ENCODE measurements at regions not wholly inside any gene's neighbourhood (a gene's known extent, or its start where the extent isn't known, plus 50 kb on each side); places are given as distances from the start of the nearest gene placed in this dataset.
"Not testable (repeated sequence)": the region's sequence is repeated elsewhere in the genome, so short reads cannot be mapped to it uniquely, and the experiment has no call there.

- DNase-seq (ENCODE audit: low read depth in 2 of 3, low spot score in 2 of 3): no peak
Measured at GRCh38 chr1:65527190-65527589, 106.7 kb downstream of the LEPR start.

- DNase-seq (ENCODE audit: low read depth in 2 of 3, low spot score in 2 of 3): no peak
Measured at GRCh38 chr1:65527707-65528503, 107.4 kb downstream of the LEPR start.

GRCh38 chr1:65531972-65532570, 111.6 kb downstream of the LEPR start:
- no peak for DNase-seq (ENCODE audit: low read depth in 2 of 3, low spot score in 2 of 3)

DNA sequence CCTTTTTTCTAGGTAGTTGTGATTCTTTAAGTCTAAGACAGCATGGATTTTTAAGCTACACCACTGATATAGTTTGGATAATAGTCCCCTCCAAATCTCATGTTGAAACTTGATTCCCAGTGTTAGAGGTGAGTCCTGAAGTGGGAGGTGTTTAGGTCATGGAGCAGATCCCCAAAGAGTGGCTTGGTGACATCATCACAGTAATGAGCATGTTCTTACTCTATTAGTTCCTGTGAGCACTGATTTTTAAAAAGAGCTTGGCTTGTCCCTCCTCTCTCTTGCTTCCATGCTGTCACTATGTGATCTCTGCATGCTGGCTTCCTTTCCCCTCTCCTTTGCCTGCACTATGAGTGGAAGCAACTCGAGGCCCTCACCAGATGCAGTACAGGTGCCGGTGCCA, 115.5 kb downstream of the LEPR start:
- no peak for DNase-seq (ENCODE audit: low read depth in 2 of 3, low spot score in 2 of 3)

GRCh38 chr1:65538086-65538485, 117.6 kb downstream of the LEPR start:
- no peak for DNase-seq (ENCODE audit: low read depth in 2 of 3, low spot score in 2 of 3)

GRCh38 chr1:65538664-65539063, 118.2 kb downstream of the LEPR start:
- no peak for DNase-seq (ENCODE audit: low read depth in 2 of 3, low spot score in 2 of 3)

DNA sequence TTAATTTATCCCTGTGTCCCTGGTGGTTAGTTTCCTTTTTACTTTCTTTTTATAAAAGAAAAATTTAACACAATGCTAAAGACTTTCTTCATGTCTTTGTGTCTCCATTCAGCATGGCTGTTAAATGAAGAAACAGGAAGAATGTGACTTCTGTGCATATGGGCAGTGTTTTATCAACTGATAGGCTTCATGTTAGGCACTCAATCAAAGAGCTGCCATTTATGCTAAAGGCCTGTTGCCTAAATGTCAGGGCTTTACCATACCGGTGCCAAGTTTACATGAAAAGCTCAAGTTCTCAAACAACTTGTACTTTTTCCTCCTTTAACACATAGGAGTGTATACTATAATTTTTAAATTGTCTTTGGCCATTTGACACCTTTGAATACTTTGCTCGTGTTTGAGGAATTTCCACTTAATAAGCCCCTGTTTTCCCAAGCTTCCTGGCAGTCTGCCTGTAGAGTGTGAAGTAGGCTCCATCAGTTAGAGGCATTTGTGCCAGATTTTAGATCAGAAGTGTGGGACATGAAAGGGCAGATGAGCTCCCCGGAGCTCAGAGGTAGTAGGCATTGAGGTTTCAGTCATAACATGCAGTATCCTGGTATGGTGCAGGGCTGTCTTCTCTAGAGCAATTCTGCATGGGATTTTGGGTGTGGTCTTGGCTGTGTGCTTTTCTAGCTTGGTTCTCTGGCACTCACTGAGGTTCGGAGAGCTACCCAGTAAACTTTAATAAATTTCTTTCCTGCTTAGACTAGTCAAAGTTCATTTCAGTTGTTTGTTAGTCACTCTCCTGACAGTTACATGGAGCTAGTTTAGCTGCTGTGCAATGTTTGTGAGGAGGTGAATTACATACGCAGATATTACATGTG, 119.0 kb downstream of the LEPR start:
- DNase-seq (ENCODE audit: low read depth in 2 of 3, low spot score in 2 of 3): no peak

- DNase-seq (ENCODE audit: low read depth in 2 of 3, low spot score in 2 of 3): no peak
Measured at GRCh38 chr1:65541161-65541560, 120.7 kb downstream of the LEPR start.

DNA sequence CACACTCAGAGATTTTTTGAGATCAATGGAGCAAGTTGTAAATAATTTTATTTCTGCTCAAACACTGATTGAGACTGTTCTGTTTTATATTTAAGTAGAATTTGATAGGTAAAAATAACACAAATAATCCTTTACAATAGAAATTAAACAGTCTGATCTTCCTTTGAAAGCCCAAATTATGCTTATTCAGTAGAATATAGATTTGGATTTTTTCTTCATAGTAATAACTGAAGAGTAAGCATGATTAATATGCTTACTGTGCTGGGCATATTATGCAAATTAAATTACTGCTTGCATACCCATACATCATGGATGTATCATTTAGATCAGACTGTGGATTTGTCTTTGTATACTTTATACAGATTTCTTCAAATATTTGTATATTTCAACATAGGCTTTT, 121.4 kb downstream of the LEPR start:
- DNase-seq (ENCODE audit: low read depth in 2 of 3, low spot score in 2 of 3): no peak

- not testable (repeated sequence) for DNase-seq (ENCODE audit: low read depth in 2 of 3, low spot score in 2 of 3)
Measured at GRCh38 chr1:65542592-65542991, 122.1 kb downstream of the LEPR start.

DNA sequence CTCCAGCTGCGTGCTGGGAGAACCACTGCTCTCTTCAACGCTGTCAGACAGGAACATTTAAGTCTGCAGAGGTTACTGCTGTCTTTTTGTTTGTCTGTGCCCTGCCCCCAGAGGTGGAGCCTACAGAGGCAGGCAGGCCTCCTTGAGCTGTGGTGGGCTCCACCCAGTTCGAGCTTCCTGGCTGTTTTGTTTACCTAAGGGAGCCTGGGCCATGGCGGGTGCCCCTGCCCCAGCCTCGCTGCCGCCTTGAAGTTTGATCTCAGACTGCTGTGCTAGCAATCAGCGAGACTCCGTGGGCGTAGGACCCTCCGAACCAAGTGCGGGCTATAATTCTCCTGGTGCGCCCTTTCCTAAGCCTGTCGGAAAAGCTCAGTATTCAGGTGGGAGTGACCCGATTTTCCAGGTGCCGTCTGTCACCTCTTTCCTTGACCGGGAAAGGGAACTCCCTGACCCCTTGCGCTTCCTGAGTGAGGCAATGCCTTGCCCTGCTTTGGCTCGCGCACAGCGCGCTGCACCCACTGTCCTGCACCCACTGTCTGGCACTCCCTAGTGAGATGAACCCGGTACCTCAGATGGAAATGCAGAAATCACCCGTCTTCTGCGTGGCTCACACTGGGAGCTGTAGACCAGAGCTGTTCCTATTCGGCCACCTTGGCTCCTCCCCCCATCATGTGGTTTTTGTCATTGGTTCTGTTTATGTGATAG, 130.0 kb downstream of the LEPR start:
- DNase-seq (ENCODE audit: low read depth in 2 of 3, low spot score in 2 of 3): not testable (repeated sequence)

DNA sequence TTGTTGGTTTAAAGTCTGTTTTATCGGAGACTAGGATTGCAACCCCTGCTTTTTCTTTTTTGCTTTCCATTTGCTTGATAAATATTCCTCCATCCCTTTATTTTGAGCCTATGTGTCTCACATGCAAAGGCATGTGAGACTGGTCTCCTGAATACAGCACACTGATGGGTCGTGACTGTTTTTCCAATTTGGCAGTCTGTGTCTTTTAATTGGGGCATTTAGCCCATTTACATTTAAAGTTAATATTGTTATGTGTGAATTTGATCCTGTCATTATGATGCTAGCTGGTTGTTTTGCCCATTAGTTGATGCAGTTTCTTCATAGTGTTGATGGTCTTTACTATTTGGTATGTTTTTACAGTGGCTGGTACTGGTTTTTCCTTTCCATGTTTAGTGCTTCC, 132.0 kb downstream of the LEPR start:
- not testable (repeated sequence) for DNase-seq (ENCODE audit: low read depth in 2 of 3, low spot score in 2 of 3)

DNA sequence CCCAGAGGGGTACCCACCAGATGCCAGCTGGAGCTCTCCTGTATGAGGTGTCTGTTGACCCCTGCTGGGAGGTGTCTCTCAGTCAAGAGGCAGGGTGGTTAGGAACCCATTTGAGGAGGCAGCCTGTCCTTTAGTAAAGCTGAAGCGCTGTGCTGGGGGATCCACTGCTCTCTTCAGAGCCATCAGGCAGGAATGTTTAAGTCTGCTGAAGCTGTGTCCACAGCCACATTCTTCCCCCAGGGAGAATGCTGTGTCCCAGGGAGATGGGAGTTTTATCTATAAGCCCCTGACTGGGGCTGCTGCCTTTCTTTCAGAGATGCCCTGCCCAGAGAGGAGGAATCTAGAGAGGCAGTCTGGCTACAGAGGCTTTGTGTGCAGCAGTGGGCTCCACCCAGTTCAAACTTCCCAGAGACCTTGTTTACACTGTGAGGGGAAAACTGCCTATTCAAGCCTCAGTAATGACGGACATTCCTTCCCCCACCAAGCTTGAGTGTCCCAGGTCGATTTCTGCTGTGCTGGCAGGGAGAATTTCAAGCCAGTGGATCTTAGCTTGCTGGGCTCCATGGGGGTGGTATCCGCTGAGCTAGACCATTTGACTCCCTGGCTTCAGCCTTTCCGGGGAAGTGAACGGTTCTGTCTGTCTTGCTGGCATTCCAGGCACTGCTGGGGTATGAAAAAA, 133.8 kb downstream of the LEPR start:
- DNase-seq (ENCODE audit: low read depth in 2 of 3, low spot score in 2 of 3): not testable (repeated sequence)

DNA sequence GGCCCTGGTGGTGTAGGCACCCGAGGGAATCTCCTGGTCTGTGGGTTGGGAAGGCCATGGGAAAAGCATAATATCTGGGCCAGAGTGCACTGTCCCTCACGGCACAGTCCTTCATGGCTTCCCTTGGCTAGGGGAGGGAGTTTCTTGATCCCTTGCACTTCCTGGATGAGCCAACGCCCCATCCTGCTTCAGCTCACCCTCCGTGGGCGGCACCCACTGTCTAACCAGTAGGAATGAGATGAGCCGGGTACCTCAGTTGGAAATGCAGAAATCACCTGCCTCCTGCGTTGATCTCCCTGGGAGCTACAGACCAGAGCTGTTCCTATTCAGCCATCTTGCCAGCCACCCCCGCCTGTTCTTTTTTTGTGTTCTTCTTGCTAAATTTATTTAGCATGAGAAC, 134.4 kb downstream of the LEPR start:
- DNase-seq (ENCODE audit: low read depth in 2 of 3, low spot score in 2 of 3): no peak

DNA sequence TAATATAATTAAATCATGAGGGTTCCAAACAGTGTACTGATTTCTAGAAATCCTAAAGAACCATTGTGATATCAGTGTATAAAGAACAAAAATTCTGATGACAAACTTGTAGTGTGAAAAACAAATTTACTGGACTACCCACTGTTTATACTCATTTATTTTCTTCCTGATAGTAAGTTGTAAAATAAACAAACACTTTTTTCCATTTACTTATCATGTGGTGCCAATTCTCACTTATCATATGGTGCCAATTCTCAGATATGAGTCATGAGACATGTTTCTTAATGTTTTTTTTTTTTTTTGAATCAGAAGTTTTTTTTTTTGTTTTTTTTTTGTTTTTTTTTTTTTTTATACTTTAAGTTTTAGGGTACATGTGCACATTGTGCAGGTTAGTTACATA, 137.7 kb downstream of the LEPR start:
- no peak for DNase-seq (ENCODE audit: low read depth in 2 of 3, low spot score in 2 of 3)

DNA sequence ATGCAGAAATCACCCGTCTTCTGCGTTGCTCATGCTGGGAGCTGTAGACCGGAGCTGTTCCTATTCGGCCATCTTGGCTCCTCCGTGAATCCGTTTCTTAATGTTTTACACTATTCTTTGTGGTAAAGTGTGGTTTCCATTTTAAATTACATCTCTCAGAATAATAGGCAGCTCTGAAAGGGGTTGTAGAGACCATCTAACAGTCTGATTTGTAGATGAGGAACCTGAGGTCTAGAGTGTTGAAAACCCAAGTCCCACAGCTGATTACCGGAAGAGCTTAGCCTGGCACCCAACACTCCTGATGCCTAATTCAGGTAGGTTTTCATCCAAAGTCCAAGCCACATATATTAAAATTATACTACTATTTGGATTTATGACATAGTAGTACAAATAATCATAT, 144.0 kb downstream of the LEPR start:
- no peak for DNase-seq (ENCODE audit: low read depth in 2 of 3, low spot score in 2 of 3)

- DNase-seq (ENCODE audit: low read depth in 2 of 3, low spot score in 2 of 3): no peak
Measured at GRCh38 chr1:65568285-65568684, 147.8 kb downstream of the LEPR start.

GRCh38 chr1:65572701-65573421, 152.4 kb downstream of the LEPR start:
- no peak for DNase-seq (ENCODE audit: low read depth in 2 of 3, low spot score in 2 of 3)

DNA sequence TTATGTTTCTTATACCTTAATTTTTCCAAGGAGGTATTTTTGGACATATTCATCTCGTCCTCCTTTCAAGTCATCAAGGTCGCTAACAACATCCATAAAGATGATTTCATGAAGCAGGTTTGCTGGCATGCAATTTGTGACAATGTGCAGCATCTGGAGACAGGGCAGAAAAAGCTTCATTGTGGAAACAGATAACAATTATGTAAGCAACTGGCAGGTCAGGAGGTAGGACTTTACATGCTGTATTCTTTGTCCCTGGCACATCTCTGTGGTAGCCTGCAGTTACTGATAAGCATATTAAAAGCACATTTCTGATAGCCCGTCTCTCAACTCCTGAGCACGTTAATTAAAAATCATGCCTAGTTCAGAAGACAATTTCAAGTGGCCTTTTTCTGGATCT, 156.8 kb downstream of the LEPR start:
- DNase-seq (ENCODE audit: low read depth in 2 of 3, low spot score in 2 of 3): no peak

DNA sequence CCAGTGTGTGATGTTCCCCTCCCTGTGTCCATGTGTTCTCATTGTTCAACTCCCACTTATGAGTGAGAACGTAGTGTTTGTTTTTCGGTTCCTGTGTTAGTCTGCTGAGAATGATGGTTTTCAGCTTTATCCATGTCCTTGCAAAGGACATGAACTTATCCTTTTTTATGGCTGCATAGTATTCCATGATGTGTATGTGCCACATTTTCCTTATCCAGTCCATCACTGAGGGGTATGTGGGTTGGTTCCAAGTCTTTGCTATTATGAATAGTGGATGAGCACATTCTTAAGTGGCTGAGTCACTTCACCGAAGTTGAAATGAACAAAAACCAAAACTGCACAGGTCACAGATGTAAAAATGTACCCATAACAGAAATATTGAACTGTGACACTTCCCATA, 157.5 kb downstream of the LEPR start:
- DNase-seq (ENCODE audit: low read depth in 2 of 3, low spot score in 2 of 3): not testable (repeated sequence)

Measured in activated CD8-positive, alpha-beta memory T cell treated with anti-CD3 and anti-CD28 coated beads for 48 hours (primary cell).